Breast epithelium (tissue), 3 donors: ENCODE measurements at regions not wholly inside any gene's neighbourhood (a gene's known extent, or its start where the extent isn't known, plus 50 kb on each side); places are given as distances from the start of the nearest gene placed in this dataset.

Source experiments
- POLR2A ChIP-seq: fragments of 450-650 bp; IDR thresholded peaks from one replicate; pipeline ENCODE4 v1.6.1; 2016; ENCODE audit warnings: antibody characterized with exemption, mild to moderate bottlenecking, moderate library complexity
- POLR2AphosphoS5 ChIP-seq, 3 donors: sonication (generic); formaldehyde crosslinking; IDR thresholded peaks; one replicate each; pipeline ENCODE4 v1.6.1; 2017; ENCODE audit warnings: antibody characterized with exemption in 3 of 3
- TF ChIP-seq, protein P1 (sequence below), 3 donors: fragments of 450-650 bp; IDR thresholded peaks; one replicate each; pipeline ENCODE4 v1.5.1; 2016 to 2017; ENCODE audit warnings: antibody characterized with exemption in 3 of 3, mild to moderate bottlenecking in 3 of 3, moderate library complexity in 3 of 3

GRCh38 chr2:19292007-19292406, 66.4 kb downstream of the OSR1 start:
- TF ChIP-seq, protein P1, sequence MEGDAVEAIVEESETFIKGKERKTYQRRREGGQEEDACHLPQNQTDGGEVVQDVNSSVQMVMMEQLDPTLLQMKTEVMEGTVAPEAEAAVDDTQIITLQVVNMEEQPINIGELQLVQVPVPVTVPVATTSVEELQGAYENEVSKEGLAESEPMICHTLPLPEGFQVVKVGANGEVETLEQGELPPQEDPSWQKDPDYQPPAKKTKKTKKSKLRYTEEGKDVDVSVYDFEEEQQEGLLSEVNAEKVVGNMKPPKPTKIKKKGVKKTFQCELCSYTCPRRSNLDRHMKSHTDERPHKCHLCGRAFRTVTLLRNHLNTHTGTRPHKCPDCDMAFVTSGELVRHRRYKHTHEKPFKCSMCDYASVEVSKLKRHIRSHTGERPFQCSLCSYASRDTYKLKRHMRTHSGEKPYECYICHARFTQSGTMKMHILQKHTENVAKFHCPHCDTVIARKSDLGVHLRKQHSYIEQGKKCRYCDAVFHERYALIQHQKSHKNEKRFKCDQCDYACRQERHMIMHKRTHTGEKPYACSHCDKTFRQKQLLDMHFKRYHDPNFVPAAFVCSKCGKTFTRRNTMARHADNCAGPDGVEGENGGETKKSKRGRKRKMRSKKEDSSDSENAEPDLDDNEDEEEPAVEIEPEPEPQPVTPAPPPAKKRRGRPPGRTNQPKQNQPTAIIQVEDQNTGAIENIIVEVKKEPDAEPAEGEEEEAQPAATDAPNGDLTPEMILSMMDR (IDR thresholded peaks at IDR 0.05): no peak
- TF ChIP-seq POLR2A: no peak
- TF ChIP-seq POLR2AphosphoS5 (IDR thresholded peaks at IDR 0.05): no peak
